Endothelial cell of umbilical vein (primary cell): ENCODE measurements at regions not wholly inside any gene's neighbourhood (a gene's known extent, or its start where the extent isn't known, plus 50 kb on each side); places are given as distances from the start of the nearest gene placed in this dataset.

Experiments
- BruUV-seq: library from RNA; stranded (reverse); fragments of 400-500 nt; replicated peaks from 2 replicates; lab custom pipeline; 2021; lab: Mats Ljungman, UMichigan
- CTCF ChIA-PET: fragments of 300-600, 350-600 bp; sonication (Branson Sonifier 250); formaldehyde crosslinking; loops from one replicate; lab custom pipeline; 2021; ENCODE audit warnings: antibody characterized with exemption, inconsistent platforms; lab: Charles Lee
- POLR2A ChIA-PET: fragments of 300-600, 350-600 bp; sonication (Branson Sonifier 250); formaldehyde crosslinking; loops from one replicate; lab custom pipeline; 2021; ENCODE audit warnings: antibody characterized with exemption, inconsistent platforms; lab: Charles Lee
- DNase-seq: peaks from one replicate; pipeline ENCODE4 v3.0.0-alpha.2; 2011; ENCODE audit warnings: low read depth, low spot score
- FAIRE-seq: peaks from 2 replicates; lab custom pipeline; 2011; peaks lifted over from hg19 to GRCh38; lab: Jason Lieb, UNC
- H2AFZ ChIP-seq: 2 replicates; pipeline ENCODE4 v1.6.0; 2012; ENCODE audit warnings: low read depth, low read length, control low read depth, inconsistent platforms
- H3K27ac ChIP-seq: 2 replicates; pipeline ENCODE4 v1.5.1; 2011; ENCODE audit warnings: low read depth, mild to moderate bottlenecking, control low read depth, low read length, moderate library complexity; ENCODE audit not compliant: insufficient read depth
- H3K27me3 ChIP-seq, 2 experiments: 2 replicates each; pipeline versions ENCODE4 v1.6.0 to v1.6.1; 2011; ENCODE audit warnings: low read length in 2 of 2, mixed read lengths in 1 of 2; ENCODE audit not compliant: control insufficient read depth in 2 of 2, insufficient read depth in 2 of 2
- H3K36me3 ChIP-seq, 2 experiments: 2 replicates in 1 of 2; 3 replicates in 1 of 2; pipeline ENCODE4 v1.5.1; 2011; ENCODE audit warnings: low read length in 2 of 2, mild to moderate bottlenecking in 1 of 2, moderate library complexity in 1 of 2; ENCODE audit not compliant: control insufficient read depth in 2 of 2, insufficient read depth in 2 of 2; ENCODE audit errors: extremely low read depth in 1 of 2
- H3K4me1 ChIP-seq: 3 replicates; pipeline ENCODE4 v1.5.1; 2011; ENCODE audit warnings: mild to moderate bottlenecking, low read length; ENCODE audit not compliant: control insufficient read depth, insufficient read depth; ENCODE audit errors: extremely low read depth
- H3K4me2 ChIP-seq: 2 replicates; pipeline ENCODE4 v1.6.1; 2011; ENCODE audit warnings: low read length, control low read depth, mixed read lengths; ENCODE audit not compliant: insufficient read depth
- H3K4me3 ChIP-seq, 3 experiments: fragments of 200-600 bp in 1 of 3; sonication (generic), shearing (Covaris generic) in 1 of 3; replicated peaks in 1 of 3; 2 replicates each; pipeline ENCODE4 v1.5.1; 2011 to 2016; ENCODE audit warnings: control low read depth in 3 of 3, low read length in 3 of 3, mild to moderate bottlenecking in 2 of 3, inconsistent platforms in 1 of 3, low read depth in 1 of 3, moderate library complexity in 1 of 3; ENCODE audit not compliant: insufficient read depth in 1 of 3
- H3K79me2 ChIP-seq: 2 replicates; pipeline ENCODE4 v1.6.0; 2012; ENCODE audit warnings: low read length, inconsistent platforms; ENCODE audit not compliant: control insufficient read depth, insufficient read depth
- H3K9ac ChIP-seq: replicated peaks from 2 replicates; pipeline ENCODE3; 2011; ENCODE audit warnings: low read length, control low read depth; ENCODE audit not compliant: insufficient read depth; ENCODE audit errors: extremely low read depth
- H3K9me1 ChIP-seq: replicated peaks from 3 replicates; pipeline ENCODE4 v1.6.0; 2011; ENCODE audit warnings: mild to moderate bottlenecking, low read length; ENCODE audit not compliant: control insufficient read depth, insufficient read depth; ENCODE audit errors: extremely low read depth
- H3K9me3 ChIP-seq: replicated peaks from 2 replicates; pipeline ENCODE4 v1.5.1; 2012; ENCODE audit warnings: low read length, inconsistent platforms; ENCODE audit not compliant: control insufficient read depth, insufficient read depth
- H4K20me1 ChIP-seq: replicated peaks from 2 replicates; pipeline ENCODE3; 2011; ENCODE audit warnings: mild to moderate bottlenecking, low read length; ENCODE audit not compliant: control insufficient read depth, insufficient read depth; ENCODE audit errors: extremely low read depth
- EZH2 ChIP-seq: IDR thresholded peaks from 2 replicates; pipeline ENCODE4 v1.6.1; 2012; ENCODE audit warnings: borderline replicate concordance, low read depth, mild to moderate bottlenecking, moderate library complexity, low read length, inconsistent platforms; ENCODE audit not compliant: severe bottlenecking
- FOS ChIP-seq: IDR thresholded peaks from 2 replicates; pipeline ENCODE4 v1.6.1; 2011; ENCODE audit warnings: mild to moderate bottlenecking, low read length, moderate library complexity, borderline replicate concordance; ENCODE audit not compliant: insufficient read depth
- GATA2 ChIP-seq: IDR thresholded peaks from 2 replicates; pipeline ENCODE4 v1.7.0; 2011; ENCODE audit warnings: low read depth, mild to moderate bottlenecking, moderate library complexity, mixed read lengths, low read length; ENCODE audit not compliant: insufficient read length, insufficient read depth
- JUN ChIP-seq: IDR thresholded peaks from 2 replicates; pipeline ENCODE4 v1.6.1; 2011; ENCODE audit warnings: borderline replicate concordance, low read depth; ENCODE audit not compliant: insufficient read length, insufficient read depth
- MYC ChIP-seq: IDR thresholded peaks from one replicate; pipeline ENCODE4 v1.6.1; 2011; ENCODE audit warnings: mild to moderate bottlenecking, low read depth, low read length
- POLR2A ChIP-seq: IDR thresholded peaks from 2 replicates; pipeline ENCODE4 v1.6.1; 2012; ENCODE audit warnings: low read depth, mild to moderate bottlenecking, control low read depth, low read length
- POLR2AphosphoS5 ChIP-seq: IDR thresholded peaks from 2 replicates; pipeline ENCODE4 v1.6.1; 2012; ENCODE audit warnings: low read depth, mild to moderate bottlenecking, control low read depth, low read length, moderate library complexity; ENCODE audit not compliant: insufficient read depth
- dilution Hi-C: fragments of 300-500 bp; cut with MboI; formaldehyde crosslinking; loops from one replicate; pipeline ENCODE4 v1.15.0; 2019; ENCODE audit warnings: low sequenced_read_pairs; ENCODE audit not compliant: extremely low pct_ligation_motif_present
- intact Hi-C: fragments of 100-400 bp; cut with micrococcal nuclease; formaldehyde crosslinking; loops from one replicate; pipeline ENCODE4 v1.10.0; 2022
- TF ChIP-seq, protein P1 (sequence below): IDR thresholded peaks from 2 replicates; pipeline ENCODE4 v1.6.1; 2011; ENCODE audit not compliant: insufficient read depth, insufficient read length
- TF ChIP-seq, protein P2 (sequence below), 2 donors: IDR thresholded peaks; 1 replicate in 1 of 2; 2 replicates in 1 of 2; pipeline ENCODE4 v1.5.1; 2011; ENCODE audit warnings: low read length in 2 of 2, mild to moderate bottlenecking in 2 of 2, moderate library complexity in 2 of 2, control low read depth in 1 of 2, inconsistent platforms in 1 of 2, low read depth in 1 of 2; ENCODE audit not compliant: insufficient read depth in 1 of 2; ENCODE audit errors: extremely low read depth in 1 of 2

GRCh38 chr13:73676550-73677047 is 457.6 kb downstream of the KLF12 start:
- no peaks in the 10 kb centered on the region for H3K27me3 ChIP-seq
- FAIRE-seq, result peak; percentile 18
- H3K36me3 ChIP-seq, result no peaks in the 10 kb centered on the region
- no peak overlapping the region for H3K4me3 ChIP-seq
- POLR2A ChIA-PET, result no interaction called here
- H4K20me1 ChIP-seq, result no peaks in the 10 kb centered on the region
- no peak for DNase-seq
- H3K9me3 ChIP-seq, result no peaks in the 10 kb centered on the region
- peak overlapping the region; percentile 66 for H3K9ac ChIP-seq
- TF ChIP-seq JUN, result no peak
- TF ChIP-seq MYC, result no peak
- TF ChIP-seq POLR2A, result no peak
- TF ChIP-seq GATA2, result no peak
- TF ChIP-seq FOS, result no peak
- TF ChIP-seq, protein P1, sequence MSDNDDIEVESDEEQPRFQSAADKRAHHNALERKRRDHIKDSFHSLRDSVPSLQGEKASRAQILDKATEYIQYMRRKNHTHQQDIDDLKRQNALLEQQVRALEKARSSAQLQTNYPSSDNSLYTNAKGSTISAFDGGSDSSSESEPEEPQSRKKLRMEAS, result no peak
- TF ChIP-seq EZH2, result no peak
- no peak for TF ChIP-seq POLR2AphosphoS5
- TF ChIP-seq, protein P2, sequence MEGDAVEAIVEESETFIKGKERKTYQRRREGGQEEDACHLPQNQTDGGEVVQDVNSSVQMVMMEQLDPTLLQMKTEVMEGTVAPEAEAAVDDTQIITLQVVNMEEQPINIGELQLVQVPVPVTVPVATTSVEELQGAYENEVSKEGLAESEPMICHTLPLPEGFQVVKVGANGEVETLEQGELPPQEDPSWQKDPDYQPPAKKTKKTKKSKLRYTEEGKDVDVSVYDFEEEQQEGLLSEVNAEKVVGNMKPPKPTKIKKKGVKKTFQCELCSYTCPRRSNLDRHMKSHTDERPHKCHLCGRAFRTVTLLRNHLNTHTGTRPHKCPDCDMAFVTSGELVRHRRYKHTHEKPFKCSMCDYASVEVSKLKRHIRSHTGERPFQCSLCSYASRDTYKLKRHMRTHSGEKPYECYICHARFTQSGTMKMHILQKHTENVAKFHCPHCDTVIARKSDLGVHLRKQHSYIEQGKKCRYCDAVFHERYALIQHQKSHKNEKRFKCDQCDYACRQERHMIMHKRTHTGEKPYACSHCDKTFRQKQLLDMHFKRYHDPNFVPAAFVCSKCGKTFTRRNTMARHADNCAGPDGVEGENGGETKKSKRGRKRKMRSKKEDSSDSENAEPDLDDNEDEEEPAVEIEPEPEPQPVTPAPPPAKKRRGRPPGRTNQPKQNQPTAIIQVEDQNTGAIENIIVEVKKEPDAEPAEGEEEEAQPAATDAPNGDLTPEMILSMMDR (IDR thresholded peaks at IDR 0.05; ENCODE audit: extremely low read depth in 1 of 2, insufficient read depth in 1 of 2, low read depth in 1 of 2, low read length in 2 of 2), result no peak
- no peaks in the 10 kb centered on the region for H3K79me2 ChIP-seq
- H3K9me1 ChIP-seq, result no peaks in the 10 kb centered on the region
- CTCF ChIA-PET, result no interaction called here
- intact Hi-C loops (loop anchor here (2.0 to 10.0 kb wide), 3 partner anchors 352 to 892 kb away; partner anchors contain the start of genes DIS3, KLF5 and PIBF1), dilution Hi-C loops (no loop called here)
- H2AFZ ChIP-seq, result peak overlapping the region; percentile 48
- peak overlapping the region; percentile 92 for H3K27ac ChIP-seq
- BruUV-seq, result TSS peak; percentile 91
- H3K4me2 ChIP-seq, result peak overlapping the region; percentile 65
- peaks cover 19% of the 10 kb centered on the region for H3K4me1 ChIP-seq
